ENCODE measurements at regions not wholly inside any gene's neighbourhood (a gene's known extent, or its start where the extent isn't known, plus 50 kb on each side); places are given as distances from the start of the nearest gene placed in this dataset.

GRCh38 chr18:26639149-26639548 is 90.8 kb upstream of the KCTD1 start:
- no peak for DNase-seq
- intact Hi-C loops (cut with DNase I): no loop called here
- Histone ChIP-seq H3K36me3 (replicated peaks in 1 of 2; ENCODE audit: insufficient read depth in 1 of 2, low read depth in 2 of 2) (no peaks in the 10 kb centered on the region), H3K4me3 (no peak overlapping the region), H3K4me1 (no peaks in the 10 kb centered on the region), H3K27me3 (no peaks in the 10 kb centered on the region), H3K27ac (no peak overlapping the region), H3K9me3 (no peaks in the 10 kb centered on the region)
- no peak for TF ChIP-seq POLR2A (IDR thresholded peaks at IDR 0.05)
- TF ChIP-seq CTCF (IDR thresholded peaks at IDR 0.05): no peak
- no peak for ATAC-seq
- WGBS, 2 donors: 66 to 75% methylated on average over 7 of the region's 7 CpGs

- no peaks in the 10 kb centered on the region for H3K36me3 ChIP-seq (replicated peaks in 1 of 2; ENCODE audit: insufficient read depth in 1 of 2, low read depth in 2 of 2)
- TF ChIP-seq POLR2A (IDR thresholded peaks at IDR 0.05): no peak
- no peak for TF ChIP-seq CTCF (IDR thresholded peaks at IDR 0.05)
- H3K4me3 ChIP-seq: no peak overlapping the region
- H3K27me3 ChIP-seq: no peaks in the 10 kb centered on the region
- intact Hi-C loops (cut with DNase I): no loop called here
- no peaks in the 10 kb centered on the region for H3K4me1 ChIP-seq
- no peak overlapping the region for H3K27ac ChIP-seq
- H3K9me3 ChIP-seq: no peaks in the 10 kb centered on the region
- ATAC-seq (no peak), DNase-seq (no peak)
- WGBS, 2 donors: 76 to 84% methylated on average over 2 of the region's 2 CpGs
Observed at GRCh38 chr18:26637983-26638382, 89.6 kb upstream of the KCTD1 start.

- Histone ChIP-seq H3K4me3 (no peak overlapping the region), H3K4me1 (no peaks in the 10 kb centered on the region), H3K27me3 (no peaks in the 10 kb centered on the region), H3K27ac (no peak overlapping the region), H3K9me3 (no peaks in the 10 kb centered on the region), H3K36me3 (replicated peaks in 1 of 2; ENCODE audit: insufficient read depth in 1 of 2, low read depth in 2 of 2) (no peaks in the 10 kb centered on the region)
- no peak for ATAC-seq
- 60 to 69% methylated on average over 8 of the region's 8 CpGs for WGBS, 2 donors
- intact Hi-C loops (cut with DNase I): no loop called here
- DNase-seq: no peak
- TF ChIP-seq CTCF (IDR thresholded peaks at IDR 0.05) (no peak), POLR2A (IDR thresholded peaks at IDR 0.05) (no peak)
Observed at GRCh38 chr18:26637324-26637723, 89.0 kb upstream of the KCTD1 start.

GRCh38 chr18:26635466-26635865 is 87.1 kb upstream of the KCTD1 start:
- Histone ChIP-seq H3K36me3 (replicated peaks in 1 of 2; ENCODE audit: insufficient read depth in 1 of 2, low read depth in 2 of 2) (no peaks in the 10 kb centered on the region), H3K27ac (no peak overlapping the region), H3K9me3 (no peaks in the 10 kb centered on the region), H3K27me3 (no peaks in the 10 kb centered on the region), H3K4me1 (no peaks in the 10 kb centered on the region), H3K4me3 (no peak overlapping the region)
- no peak for ATAC-seq
- DNase-seq: no peak
- 73 to 76% methylated on average over 2 to 4 of the region's 4 CpGs for WGBS, 2 donors
- TF ChIP-seq CTCF (IDR thresholded peaks at IDR 0.05) (no peak), POLR2A (IDR thresholded peaks at IDR 0.05) (no peak)
- intact Hi-C loops (cut with DNase I): no loop called here

GRCh38 chr18:26634631-26635030 is 86.3 kb upstream of the KCTD1 start:
- H3K27me3 ChIP-seq: no peaks in the 10 kb centered on the region
- ATAC-seq (no peak), DNase-seq (no peak)
- WGBS, 2 donors: 69 to 72% methylated on average over 4 of the region's 4 CpGs
- H3K36me3 ChIP-seq (replicated peaks in 1 of 2; ENCODE audit: insufficient read depth in 1 of 2, low read depth in 2 of 2): no peaks in the 10 kb centered on the region
- H3K27ac ChIP-seq: no peak overlapping the region
- no peaks in the 10 kb centered on the region for H3K9me3 ChIP-seq
- no peaks in the 10 kb centered on the region for H3K4me1 ChIP-seq
- H3K4me3 ChIP-seq: no peak overlapping the region
- intact Hi-C loops (cut with DNase I): no loop called here
- TF ChIP-seq POLR2A (IDR thresholded peaks at IDR 0.05) (no peak), CTCF (IDR thresholded peaks at IDR 0.05) (no peak)
